ENCODE measurements at regions not wholly inside any gene's neighbourhood (a gene's known extent, or its start where the extent isn't known, plus 50 kb on each side); places are given as distances from the start of the nearest gene placed in this dataset.

DNA sequence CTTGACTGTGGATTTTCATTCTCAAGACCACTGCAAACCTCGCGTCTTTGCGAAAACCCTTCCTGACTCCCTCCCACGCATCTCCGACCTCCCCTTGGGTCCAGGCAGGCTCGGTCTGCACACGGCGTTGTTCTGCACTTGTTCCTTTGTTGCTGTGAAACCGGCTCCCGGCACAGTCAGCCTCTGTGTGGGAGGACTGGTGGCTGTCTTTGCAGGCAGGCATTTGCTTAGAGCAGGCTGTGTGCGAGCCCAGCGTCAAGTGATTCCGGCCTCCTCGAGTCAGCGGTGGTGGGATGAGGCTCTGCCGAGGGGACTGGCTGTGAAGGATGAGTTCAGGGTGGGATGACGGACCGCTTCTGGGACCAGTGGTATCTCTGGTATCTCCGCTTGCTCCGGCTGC, 102.6 kb upstream of the ROPN1 start:
- TF ChIP-seq POLR2AphosphoS5 (IDR thresholded peaks at IDR 0.05; ENCODE audit: low read depth, low read length) (no peak), SAP30 (IDR thresholded peaks at IDR 0.05; ENCODE audit: insufficient read depth, insufficient replicate concordance, low read length) (no peak), BRCA1 (IDR thresholded peaks at IDR 0.05; ENCODE audit: low read depth, low read length) (no peak), SUZ12 (IDR thresholded peaks at IDR 0.05; ENCODE audit: low read length) (no peak), RBBP5 (IDR thresholded peaks at IDR 0.05; ENCODE audit: borderline replicate concordance, low read depth, low read length) (no peak), MAFK (IDR thresholded peaks at IDR 0.05; ENCODE audit: low read depth, low read length) (no peak), JUN (IDR thresholded peaks at IDR 0.05; ENCODE audit: low read depth, low read length) (no peak), EZH2 (IDR thresholded peaks at IDR 0.05; ENCODE audit: low read depth, low read length, severe bottlenecking) (no peak), TEAD4 (IDR thresholded peaks at IDR 0.05; ENCODE audit: low read depth, low read length) (no peak), SP1 (IDR thresholded peaks at IDR 0.05; ENCODE audit: low read depth, low read length) (no peak)
- TF ChIP-seq, protein P1, sequence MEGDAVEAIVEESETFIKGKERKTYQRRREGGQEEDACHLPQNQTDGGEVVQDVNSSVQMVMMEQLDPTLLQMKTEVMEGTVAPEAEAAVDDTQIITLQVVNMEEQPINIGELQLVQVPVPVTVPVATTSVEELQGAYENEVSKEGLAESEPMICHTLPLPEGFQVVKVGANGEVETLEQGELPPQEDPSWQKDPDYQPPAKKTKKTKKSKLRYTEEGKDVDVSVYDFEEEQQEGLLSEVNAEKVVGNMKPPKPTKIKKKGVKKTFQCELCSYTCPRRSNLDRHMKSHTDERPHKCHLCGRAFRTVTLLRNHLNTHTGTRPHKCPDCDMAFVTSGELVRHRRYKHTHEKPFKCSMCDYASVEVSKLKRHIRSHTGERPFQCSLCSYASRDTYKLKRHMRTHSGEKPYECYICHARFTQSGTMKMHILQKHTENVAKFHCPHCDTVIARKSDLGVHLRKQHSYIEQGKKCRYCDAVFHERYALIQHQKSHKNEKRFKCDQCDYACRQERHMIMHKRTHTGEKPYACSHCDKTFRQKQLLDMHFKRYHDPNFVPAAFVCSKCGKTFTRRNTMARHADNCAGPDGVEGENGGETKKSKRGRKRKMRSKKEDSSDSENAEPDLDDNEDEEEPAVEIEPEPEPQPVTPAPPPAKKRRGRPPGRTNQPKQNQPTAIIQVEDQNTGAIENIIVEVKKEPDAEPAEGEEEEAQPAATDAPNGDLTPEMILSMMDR (IDR thresholded peaks at IDR 0.05; ENCODE audit: control extremely low read depth in 1 of 3, insufficient read depth in 1 of 3, low read depth in 1 of 3, low read length in 3 of 3) = no peak
- TF ChIP-seq, protein P2, sequence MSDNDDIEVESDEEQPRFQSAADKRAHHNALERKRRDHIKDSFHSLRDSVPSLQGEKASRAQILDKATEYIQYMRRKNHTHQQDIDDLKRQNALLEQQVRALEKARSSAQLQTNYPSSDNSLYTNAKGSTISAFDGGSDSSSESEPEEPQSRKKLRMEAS (IDR thresholded peaks at IDR 0.05) = no peak
- TF ChIP-seq, protein P3, sequence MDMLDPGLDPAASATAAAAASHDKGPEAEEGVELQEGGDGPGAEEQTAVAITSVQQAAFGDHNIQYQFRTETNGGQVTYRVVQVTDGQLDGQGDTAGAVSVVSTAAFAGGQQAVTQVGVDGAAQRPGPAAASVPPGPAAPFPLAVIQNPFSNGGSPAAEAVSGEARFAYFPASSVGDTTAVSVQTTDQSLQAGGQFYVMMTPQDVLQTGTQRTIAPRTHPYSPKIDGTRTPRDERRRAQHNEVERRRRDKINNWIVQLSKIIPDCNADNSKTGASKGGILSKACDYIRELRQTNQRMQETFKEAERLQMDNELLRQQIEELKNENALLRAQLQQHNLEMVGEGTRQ (IDR thresholded peaks at IDR 0.05; ENCODE audit: low read length) = no peak
- TF ChIP-seq, protein P4, sequence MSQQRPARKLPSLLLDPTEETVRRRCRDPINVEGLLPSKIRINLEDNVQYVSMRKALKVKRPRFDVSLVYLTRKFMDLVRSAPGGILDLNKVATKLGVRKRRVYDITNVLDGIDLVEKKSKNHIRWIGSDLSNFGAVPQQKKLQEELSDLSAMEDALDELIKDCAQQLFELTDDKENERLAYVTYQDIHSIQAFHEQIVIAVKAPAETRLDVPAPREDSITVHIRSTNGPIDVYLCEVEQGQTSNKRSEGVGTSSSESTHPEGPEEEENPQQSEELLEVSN (IDR thresholded peaks at IDR 0.05) = no peak
